NCI-H1105 treated with DMSO at 0.1 percent for 48 hours (cell line): ENCODE measurements at regions not wholly inside any gene's neighbourhood (a gene's known extent, or its start where the extent isn't known, plus 50 kb on each side); places are given as distances from the start of the nearest gene placed in this dataset.

Experiments used
- DNase-seq: peaks from one replicate; lab custom pipeline; 2025; lab: John Stamatoyannopoulos, UW

DNA sequence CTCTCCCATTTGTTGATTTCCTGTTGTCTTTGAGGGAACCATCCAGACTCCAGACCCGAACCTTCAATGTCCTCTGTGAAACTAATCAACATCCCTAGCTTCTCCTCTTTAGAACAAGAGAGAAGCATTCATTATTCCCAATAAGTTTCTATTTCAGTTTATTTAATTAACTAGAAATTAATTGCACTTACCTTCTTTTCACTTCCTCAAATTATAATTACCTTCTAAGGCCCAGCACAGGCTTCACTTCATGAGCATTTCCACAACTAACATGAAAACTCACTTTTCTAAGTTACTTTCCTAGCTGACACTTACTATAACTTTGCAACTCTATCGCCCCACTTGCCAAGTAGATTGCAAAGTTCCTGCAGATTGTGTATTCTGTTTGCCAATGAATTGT lies 71.6 kb upstream of the HTR2A start:
- no peak for DNase-seq

DNA sequence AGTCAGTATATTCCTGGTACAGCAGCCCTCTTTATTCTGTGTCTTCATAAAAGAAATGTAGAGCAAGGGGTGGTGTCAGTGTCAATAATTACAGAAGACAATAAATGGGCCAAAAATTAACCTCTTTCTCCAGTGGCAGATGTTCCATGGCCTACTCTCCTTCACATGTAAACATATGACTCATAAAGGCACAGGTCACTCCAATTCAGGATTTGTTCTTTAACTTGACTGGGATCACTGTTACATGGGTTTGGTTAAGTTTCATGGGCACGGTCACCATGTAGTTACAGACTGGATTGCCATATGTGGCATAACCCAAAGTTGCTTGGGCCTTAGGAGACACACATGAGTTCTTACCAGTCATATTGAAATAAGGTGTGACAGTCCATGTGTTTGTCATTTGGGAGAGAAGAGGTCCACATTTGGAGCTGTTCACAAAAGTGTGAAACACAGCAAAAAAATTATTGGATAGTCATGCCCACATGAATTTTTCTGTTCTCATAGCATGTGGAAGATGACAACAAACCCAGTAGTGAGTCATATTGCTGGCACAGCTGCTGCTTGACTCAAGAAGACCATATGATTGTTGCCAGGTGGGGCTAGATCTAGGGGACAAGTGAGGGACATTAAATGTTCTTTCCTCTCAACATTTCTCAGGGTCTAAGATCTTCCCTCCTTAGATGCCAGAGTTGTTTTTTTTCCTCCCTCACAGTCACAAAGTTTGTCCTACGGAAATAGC lies 68.1 kb upstream of the HTR2A start:
- no peak for DNase-seq

DNA sequence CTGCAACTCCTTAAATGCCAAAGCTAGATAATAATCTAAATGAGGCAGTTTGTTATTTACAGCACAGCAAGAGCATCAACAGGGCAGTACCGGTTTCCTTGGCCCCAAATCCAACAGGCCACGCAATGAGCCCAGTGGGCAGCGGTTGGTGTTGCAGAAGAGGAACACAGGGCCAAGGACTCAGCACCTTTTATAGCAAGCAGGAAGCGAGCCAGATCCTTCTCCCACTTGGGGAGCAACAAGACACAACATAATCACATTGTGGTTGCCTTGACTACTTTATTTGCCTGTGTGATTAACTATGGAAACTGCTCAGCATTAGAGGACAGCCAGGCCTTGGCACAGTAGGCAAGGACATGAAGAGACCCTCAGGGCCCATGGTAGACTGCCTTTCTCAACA lies 67.1 kb upstream of the HTR2A start:
- no peak for DNase-seq

- DNase-seq, result no peak
Measured at GRCh38 chr13:46962281-46962941, 65.6 kb upstream of the HTR2A start.

DNA sequence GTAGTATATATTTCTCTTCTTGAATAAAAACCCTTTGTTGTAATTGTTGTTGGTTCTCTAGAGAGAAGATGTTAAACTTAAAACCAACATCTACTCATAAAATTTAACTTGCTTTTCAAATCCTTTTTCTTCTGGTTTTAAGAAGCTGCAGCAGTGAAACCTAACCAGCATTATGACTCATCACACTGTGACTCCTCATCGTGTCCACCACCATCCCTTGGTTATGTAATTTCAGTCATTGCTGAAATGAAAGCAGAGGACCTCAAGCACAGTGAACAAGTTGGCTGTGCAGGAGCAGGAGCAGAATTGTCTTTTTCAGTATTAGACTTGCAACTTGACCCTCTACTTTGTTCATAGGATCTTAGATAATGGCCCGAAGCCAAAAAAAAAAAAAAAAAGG lies 64.9 kb upstream of the HTR2A start:
- DNase-seq, result no peak

DNA sequence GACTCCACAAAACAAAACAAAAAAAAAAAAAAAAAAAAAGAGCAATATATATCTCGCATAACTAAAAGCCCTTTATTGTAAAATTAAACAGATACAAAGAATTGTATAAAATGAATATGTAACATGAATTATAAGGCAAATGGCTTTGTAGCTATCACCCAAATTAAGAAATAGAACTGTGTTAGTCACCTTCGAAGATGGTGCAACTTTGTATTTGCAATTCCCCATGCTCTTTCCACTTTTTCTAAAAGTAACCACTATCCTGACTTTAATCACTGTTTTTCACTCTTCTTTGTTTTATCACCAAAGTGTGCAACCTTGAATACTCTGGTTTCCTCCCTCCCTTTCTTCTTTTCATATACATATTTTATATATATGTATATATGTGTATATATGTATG lies 57.1 kb upstream of the HTR2A start:
- no peak for DNase-seq

DNA sequence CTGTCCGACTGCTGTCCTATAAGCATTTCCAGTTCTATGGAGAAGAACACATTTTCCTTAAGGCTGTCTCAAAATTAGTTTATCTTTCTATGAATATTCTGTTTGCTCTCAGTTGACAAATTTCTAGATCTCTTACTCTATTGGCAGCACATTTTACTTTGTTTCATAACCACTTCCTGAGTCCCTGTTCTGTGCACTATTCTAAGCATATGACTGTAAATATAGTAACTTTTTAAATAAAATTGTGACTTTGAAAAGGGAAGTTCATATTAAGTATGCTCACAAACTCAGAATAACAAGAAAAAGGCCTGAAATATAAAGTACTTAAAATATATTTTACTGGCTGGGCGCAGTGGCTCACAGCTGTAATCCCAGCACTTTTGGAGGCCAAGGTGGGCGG lies 56.5 kb upstream of the HTR2A start:
- DNase-seq, result no peak

GRCh38 chr13:46951516-46951915 lies 54.7 kb upstream of the HTR2A start:
- DNase-seq, result no peak

GRCh38 chr13:46949211-46949610 lies 52.4 kb upstream of the HTR2A start:
- DNase-seq, result no peak

- DNase-seq, result no peak
Measured at GRCh38 chr13:46948338-46948737, 51.5 kb upstream of the HTR2A start.

DNA sequence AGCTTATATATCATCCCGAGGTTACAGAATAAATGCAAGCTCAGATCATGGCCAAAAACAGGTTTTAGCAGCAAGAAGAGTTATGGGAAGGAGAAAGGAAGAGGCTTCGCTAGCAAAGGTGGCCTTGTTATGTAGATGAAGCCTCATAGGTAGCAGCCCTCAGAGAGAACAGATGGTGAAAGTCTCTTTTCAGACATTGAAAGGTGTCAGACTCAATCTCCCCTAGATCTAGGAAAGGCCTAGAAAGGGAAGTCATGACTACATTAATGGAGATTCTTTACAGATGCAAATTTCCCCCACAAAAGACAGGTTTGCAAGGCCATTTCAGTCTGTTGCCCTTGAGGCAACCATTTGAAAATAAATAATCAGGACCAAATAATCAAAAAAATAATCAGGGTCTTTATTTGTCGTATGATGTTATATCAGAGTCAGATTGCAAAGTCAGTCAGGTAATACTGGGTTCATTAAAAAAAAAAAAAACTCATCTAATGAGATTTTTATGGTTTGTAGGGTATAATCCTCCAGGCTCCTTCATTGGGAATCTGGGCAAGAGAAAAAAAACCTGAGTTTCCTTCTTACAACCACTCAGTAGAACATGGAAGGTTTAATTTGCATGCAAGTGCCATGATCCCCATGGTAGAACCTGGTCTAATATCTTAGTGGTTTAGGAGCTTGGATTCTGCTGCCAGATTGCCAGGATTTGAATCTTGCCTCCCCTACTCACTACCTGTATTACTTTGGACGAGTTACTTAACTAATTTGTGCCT lies 50.8 kb upstream of the HTR2A start:
- no peak for DNase-seq
